ENCODE measurements at regions not wholly inside any gene's neighbourhood (a gene's known extent, or its start where the extent isn't known, plus 50 kb on each side); places are given as distances from the start of the nearest gene placed in this dataset.

DNA sequence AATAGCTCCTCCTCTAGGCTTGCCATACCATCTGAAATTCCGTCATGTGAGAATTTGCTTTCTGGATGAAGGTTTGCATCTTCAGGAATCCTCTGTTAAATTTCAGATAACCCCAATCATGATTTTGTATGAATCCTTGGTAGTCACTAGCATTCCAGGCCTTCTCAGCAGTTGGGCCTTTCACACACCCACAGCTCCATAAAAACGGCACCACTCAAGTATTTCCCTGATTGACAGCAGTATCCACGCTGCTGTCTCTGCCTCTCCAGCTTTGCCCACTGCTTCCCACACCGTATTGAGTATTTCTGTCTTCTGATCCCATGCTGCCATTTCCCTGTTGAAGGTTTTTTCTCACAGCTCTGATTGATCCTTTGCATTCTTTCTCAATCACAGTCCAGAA lies 208.7 kb upstream of the NCAM1 start:
- no peak for DNase-seq (ENCODE audit: low read depth)

DNA sequence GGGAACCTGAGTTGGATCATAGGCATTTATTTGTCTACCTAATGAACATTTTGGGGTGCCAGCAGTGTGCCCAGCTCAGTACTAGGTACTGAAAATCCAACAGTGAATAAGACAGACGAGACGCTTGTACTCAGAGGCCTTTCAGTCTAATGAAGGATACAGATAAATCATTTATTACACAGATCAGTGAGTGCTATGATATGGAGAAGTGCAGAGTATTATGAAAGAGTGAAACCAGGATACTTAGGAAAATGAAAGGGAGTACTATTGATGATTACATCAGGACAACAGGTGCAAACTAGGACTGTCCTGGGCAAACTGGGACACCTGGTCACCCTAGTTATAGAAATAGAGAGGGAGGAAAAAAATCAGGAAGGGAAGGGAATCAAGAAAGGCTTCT lies 207.5 kb upstream of the NCAM1 start:
- no peak for DNase-seq (ENCODE audit: low read depth)

DNA sequence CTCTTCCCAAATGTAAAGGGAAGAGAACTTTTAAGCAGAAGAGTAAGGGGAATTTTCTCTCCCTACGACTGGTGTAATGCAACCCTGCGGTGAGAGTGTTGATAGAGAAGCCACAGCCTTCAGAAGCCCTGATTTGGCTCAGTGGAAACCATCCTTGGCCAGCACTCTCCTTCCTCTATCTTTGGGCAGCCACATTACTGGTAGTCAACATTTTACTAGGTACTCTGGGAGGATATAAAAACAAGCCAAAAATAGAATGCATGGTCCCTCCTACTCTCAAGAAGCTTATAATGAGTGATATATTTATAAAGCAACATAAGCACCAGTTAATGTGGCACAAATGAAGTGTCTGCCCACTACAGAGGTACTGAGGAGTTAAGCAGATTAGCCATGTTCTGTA lies 201.8 kb upstream of the NCAM1 start:
- no peak for DNase-seq (ENCODE audit: low read depth)

DNA sequence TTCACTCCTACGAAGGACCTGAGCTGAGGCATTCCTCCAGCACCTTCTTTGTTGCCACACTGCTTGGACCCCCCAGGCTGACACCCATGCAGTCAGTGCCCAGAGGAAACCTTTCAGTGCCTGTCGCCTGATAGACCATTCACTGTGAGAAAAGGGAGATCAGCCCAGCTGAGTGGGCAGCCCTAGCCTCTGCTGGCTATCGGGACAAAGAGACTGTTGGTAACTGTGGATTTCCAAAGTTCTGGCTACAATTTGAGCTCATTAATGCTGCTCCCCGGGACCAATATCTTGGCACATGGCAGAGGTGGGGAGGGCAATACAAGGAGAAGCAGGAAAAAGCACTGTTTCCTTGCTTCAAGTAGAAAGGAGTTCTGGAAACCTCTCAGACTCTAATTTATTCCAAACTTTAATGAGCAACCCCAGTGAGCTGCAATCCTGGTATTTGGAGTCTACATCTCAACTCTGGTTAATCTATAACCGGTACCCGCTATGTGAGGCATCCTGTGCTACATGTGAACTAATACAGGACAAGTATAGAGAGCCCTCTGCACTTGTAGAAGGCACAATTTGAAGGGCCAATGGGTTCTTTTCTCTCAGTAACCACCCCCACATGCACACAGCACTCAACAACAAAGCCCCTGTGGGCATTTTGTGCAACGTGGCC lies 200.7 kb upstream of the NCAM1 start:
- DNase-seq (ENCODE audit: low read depth): no peak

DNA sequence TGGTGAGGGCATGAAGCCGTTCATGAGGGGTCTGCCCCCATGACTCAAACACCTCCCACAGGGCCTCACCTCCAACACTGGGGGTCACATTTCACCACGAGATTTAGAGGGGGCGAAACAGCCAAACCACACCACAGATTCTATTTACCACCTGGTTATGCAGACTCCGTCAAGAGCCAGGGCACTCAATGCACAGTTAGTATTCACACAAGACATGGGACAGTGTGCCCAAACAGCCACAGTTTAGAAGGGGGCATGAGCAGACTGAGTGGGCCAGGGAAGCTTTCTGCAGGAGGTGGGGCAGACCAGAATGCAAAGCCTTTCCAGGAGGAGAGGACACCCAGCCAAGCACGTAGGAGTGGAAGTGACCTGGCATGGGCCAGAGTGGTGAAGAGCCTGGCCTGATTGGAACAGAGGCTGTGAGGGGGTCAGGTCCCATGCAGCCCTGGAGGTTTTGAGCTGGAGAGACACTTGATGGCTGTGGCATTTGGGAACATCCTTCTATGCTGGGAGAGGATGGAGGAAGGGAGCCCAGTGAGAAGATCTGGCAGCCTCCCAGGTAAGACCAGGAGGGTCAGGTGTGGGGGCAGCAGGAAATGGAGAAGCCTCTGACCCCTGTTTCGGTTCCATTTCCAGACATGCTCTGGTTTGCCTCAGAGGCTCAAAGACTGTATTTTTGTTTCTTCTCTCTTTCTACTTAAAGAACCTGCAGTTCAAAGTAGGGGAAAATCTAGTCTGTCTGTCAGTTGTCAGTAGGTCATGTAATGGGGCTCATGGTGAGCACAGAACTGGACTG lies 199.1 kb upstream of the NCAM1 start:
- DNase-seq (ENCODE audit: low read depth): no peak

DNA sequence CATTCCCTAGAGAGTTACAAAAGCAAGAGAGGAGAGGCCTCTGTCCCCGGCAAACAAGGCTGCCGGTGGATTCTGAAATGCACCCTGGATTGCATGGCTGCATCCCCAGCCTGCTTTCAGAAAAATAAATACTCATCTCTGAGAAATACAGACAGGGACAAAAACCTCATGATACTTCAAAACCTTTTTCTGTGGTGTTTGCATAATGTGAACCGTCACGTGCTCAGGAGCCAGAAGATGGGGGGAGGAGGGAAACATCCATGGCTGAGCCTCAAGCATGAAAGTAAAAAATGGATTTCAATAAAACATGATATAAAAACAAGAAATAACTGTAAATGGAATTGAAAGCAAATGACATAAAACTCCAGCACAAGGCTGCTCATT lies 198.5 kb upstream of the NCAM1 start:
- DNase-seq (ENCODE audit: low read depth): no peak

DNA sequence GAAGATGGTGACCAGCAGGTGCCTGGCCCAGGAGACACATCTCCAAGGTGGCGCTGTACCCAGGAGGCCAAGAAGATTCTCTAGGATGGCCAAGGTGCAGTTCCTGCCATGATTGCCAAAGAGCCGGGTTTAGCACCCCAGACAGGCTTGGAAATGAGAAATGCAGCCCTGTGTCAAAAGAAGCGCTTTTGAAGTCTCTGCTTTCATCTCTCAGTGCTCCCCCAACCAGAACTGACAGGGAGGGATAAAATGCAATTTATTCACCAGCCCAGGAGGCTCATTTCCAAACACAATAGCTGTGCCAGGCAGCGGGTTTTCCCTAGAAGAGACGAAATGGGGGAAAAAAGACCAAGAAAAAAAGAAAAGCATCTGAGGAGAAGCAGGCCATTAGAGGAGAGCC lies 195.9 kb upstream of the NCAM1 start:
- no peak for DNase-seq (ENCODE audit: low read depth)

DNA sequence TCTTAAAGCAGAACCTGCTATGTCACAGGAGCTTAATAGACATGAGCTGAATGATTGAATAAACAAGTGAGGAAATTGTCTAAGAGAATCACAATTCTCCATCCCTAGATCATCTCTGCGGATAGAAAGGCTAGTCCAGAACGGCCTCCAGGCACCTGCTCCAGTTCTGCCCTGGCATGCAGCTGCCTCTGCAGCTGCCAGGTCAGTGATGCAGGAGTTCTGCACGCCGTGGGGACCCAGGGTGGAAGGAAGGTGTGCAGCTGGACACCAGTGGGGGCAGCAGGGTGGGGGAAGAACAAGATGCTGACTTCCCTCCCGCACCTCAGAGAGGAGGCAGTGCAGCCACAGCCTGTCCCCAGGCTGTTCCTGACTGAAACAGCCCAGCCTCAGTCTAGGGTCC lies 192.1 kb upstream of the NCAM1 start:
- DNase-seq (ENCODE audit: low read depth): no peak

DNA sequence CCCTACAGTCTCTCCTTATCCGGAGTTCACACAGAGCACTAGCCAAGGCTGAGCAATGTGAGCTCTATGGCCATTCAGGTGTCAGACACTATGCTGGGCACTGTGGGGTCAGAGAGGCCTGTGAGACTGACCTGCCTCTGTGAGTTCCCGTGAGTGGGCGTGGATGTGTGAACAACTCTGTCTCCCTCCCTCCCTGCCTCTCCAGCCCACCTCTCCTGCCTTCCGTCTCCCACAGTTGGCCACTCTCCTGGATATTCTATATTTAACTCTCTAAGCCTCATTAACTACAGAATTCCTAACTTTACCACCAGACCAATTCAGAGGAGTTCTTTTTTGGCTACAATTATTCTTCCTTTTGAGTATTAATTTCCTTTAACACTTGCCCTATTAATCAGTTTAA lies 191.6 kb upstream of the NCAM1 start:
- DNase-seq (ENCODE audit: low read depth): no peak

DNA sequence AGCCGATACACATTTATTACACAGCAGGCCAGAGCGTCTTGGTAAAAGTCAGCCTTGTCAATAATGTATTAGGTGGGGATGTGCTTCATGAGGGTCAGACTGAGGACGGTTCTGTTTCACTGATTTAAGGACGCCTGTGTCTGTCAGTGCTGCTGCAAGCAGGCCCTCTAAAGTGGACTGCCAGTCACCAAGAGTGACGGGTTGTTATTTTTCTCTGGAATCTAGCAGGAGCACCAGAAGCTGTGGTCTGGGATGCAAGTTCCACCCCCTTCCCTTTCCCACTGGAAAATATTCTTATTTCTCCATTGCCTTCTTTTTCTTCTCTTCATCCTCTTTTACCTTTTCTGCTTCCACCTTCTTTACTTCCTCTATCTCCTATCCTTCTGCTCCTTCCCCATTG lies 191.2 kb upstream of the NCAM1 start:
- DNase-seq (ENCODE audit: low read depth): no peak

DNA sequence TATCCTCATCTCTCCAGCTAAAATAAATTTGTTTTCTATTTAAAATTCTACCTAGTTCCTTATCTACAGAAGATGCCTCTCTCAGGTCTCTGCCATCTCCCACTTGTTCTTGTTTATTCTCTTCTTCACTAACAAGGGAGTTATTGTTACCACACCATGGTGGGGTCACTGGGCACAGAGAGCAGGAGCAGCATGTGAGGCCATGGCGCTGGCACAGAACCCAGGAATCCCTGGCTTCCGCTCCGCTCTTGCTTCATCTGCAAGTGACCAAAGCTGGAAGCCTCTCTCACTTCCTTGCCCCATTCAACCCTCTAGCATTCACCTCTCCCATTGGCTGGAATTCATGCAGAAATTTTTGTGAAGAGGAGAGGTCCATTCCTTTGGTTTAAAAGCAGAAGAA lies 190.7 kb upstream of the NCAM1 start:
- no peak for DNase-seq (ENCODE audit: low read depth)

DNA sequence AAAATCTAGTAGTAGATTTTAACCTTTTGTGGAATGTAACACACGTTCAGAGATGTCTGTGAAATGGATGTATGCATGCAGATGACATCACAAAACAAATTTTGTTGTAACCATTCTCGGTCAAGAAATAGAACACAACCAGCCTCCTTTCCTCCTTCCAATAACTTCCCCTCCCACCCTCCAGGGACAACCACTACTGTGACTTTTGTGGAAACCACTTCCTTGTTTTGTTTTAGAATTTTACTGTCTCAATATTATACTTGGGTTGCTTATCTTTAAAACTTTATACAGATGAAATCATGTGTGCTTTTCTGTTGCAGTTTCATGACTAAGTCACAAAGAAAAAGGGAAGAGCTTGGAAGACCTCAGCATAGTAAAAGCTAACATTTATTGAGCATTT lies 189.4 kb upstream of the NCAM1 start:
- no peak for DNase-seq (ENCODE audit: low read depth)

DNA sequence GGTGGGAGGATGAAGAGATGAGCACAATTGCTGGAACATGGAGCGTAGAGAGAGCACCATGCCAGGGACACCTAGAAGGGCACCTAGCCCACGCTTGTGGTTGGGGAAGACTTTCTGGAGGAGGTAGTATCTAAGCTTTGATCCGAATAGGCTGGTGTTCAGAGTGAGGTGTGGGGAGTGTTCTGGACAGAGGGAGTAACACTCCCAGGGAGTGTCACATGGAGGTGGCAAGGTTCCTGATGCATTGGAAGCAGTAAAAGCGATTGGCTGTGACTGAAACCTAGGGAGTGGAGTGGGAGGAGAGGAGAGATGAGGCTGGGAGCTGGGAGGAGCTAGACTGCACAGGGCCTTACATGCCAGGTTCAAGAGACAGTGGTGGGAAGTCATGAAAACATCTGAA lies 188.0 kb upstream of the NCAM1 start:
- DNase-seq (ENCODE audit: low read depth): no peak

DNA sequence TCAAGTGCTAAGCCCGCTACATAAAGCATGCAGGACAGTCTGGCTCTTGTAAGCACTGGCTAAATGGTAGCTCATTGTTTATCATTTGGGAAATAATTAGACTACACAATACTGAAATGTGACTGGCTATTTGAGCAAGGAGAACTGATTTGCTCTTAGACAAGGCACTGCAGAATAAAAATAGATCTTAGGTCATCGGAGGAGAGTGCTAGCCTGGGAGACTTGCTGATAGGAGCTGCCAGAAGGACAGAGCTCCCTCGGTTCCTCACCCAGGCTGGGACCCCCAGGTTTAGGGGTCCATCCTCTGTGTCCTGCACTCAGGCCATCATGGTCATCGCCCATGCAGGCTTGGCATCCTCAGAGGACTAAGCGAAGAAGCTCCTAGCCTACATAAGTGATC lies 184.4 kb upstream of the NCAM1 start:
- DNase-seq (ENCODE audit: low read depth): no peak

DNA sequence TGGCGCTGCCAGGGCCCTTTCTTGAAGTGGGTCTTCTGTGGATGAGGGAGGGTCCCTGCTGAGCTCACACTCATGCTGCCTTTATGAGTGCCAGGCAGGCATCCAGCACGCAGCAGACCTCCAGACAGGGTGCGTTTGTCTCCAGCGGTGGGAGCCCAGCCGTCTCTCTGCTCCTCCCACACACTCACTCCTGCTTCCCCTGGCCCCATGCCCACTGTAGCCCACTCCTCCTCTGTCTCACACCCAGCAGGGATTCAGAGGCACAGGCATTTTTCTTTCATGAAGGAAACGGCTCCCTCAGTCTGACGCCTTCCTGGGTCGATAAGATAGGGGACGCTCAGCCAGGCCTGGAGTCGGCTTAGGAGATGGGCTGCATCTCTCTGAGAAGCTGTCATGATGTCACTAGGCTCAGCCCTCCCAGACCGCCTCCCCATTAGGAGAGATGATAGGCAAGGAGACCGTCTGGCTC lies 183.9 kb upstream of the NCAM1 start:
- no peak for DNase-seq (ENCODE audit: low read depth)

DNA sequence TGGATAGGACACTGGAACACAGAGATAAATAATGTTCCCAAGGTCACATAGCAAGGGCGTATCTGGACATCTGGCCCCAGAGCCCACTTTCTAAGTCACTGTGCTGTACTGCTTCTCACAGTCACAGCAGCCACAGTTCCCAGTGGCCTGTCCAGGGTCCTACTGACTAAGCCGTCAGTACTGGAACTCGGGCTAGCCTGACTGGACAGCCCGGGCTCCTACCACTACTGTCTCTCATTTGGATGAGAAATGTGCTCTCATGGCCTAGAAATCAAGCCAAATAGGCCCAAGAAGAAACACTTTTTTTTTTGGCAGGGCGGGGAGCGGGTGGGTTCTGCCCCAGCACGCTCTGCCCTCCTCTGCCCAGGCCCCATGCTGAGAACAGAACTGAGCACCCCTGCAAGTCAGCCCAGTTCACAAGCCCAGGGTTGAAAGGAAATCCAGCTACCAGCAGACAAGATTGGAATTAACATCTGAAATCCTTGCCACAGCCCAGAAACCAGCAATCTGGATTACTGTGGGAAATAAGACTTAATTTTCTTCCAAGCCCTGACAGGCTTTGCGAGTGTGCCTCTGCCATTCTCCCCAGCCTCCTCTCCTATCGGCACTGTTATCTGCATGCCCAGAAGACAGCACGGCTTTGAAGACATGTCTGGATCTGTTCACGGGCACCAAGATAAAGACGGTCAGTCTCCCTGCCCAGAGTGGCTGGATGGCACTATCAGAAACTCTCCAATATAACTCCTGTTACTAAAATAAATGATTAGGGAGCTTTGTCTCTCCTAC lies 182.9 kb upstream of the NCAM1 start:
- DNase-seq (ENCODE audit: low read depth): no peak

DNA sequence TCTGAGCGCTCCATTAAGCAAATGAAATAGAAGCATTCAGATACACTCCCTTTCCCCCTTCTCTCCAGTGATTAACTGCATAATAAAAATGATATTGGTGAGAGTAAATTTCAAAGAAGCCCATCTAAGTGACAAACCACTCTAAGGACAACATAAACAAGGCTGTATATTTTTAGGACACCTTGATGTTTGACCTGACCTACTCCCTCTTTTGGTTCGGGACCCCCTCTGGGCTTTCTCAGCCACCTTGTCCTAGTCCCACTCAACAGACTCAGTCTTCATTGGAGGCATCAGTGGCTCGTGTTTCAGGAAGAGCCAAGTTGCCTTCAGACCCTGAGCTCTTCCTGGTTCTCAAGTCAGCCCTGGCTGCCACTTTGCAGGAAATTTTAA lies 182.3 kb upstream of the NCAM1 start:
- DNase-seq (ENCODE audit: low read depth): no peak

DNA sequence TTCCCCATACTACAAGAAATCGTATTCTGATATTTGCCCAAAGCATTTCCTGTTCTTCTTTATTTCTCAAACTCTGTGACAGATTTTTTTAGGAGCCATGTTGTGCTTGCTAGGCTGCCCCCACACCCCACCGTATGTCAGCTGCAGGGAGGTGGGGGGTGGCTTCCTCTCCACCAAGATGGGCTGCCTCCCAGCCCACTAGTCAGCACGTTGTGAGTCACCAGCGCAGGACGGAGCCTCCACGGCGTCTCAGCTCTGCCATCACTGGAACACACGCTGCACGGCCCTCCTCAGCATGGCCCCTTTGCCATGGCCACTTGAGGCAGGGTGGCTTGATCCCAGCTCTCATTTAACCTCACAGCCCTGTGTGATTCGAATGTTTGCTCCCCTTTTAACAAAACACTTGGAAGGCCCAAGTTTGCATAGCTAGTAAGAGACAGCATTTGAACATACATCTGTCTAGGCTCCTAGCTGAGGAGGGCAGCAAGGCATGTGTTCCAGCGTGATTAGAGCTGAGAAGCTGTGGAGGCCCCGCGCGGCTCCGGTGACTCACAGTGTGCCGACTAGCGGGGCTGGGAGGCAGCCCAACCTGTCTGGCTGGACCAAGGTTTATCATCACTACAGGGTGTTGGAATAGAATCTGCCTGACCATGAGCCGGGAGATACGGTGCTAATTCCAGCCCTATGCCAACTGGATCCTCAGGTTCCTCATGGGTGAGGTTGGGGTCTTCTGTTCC lies 180.7 kb upstream of the NCAM1 start:
- DNase-seq (ENCODE audit: low read depth): no peak

DNA sequence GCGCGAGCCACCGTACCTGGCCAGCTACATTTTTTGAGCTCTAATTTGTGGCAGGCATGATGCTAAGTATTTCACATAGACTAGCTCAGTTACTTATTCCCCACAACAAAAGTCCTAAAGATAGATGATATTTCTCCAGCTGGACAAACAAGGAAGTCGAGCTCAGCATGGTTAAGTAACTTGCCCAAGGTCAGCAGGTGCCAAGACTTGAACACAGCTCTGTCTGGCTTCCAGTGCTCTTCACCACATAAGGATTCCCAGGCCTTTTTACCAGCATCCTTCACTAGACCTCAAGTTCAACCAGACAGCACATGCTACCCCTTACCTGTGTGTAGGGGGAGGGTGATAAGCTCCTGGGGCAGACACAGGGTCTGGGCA lies 177.3 kb upstream of the NCAM1 start:
- no peak for DNase-seq (ENCODE audit: low read depth)

DNA sequence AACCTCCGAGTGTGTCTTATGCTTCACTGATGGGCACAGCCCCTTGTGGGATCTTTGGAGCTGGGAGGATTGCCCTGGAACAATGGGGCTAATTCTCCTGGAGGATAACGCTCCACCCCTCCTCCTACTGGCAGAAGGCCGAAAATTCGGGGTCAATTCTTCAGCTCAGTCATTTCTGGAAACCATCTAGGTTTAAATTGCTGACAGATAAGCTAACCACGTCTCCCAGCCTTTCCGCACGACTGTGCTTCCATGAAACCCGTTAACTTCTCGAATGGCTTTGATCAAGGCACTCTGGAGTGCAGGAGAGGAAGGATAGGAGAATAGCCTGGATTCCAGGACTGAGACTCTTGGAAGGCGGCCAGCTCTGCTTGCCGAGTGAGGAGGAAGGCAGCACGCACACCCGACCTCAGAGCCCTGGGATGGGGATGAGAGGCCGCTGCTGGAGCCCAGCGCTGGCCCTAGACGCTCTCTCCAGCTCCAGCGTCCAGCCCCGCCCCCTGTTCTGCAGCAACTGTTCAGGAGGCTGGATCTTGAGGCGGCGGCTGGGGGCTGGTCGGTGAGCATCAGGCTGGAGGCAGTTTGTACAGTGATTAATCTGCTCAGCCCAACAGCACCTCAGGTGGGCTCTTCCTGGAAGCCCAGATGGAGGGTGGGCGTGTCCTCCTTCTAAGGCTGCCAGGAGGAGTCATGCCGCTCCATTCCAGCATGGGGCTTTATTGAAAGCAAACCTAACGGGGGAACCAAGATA lies 176.7 kb upstream of the NCAM1 start:
- no peak for DNase-seq (ENCODE audit: low read depth)

DNA sequence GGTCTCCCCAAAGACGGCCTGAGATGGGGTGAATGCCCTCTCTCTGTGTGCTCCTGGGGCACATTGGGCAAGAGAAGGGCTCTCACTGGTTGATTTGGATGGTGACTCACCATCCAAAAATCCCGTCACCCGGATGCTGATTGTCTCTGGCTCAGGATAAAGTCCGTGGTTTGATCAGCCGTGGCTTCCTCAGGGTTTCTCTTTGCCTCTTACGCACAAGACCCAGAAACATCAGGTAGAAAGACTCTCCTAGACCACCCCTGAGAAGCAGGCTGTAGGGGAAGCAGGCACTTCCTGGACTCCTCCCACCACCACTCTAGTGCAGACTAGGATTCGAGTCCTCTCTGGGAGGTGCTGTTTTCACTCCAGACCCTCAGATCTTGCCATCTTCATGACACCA lies 176.1 kb upstream of the NCAM1 start:
- DNase-seq (ENCODE audit: low read depth): no peak

DNA sequence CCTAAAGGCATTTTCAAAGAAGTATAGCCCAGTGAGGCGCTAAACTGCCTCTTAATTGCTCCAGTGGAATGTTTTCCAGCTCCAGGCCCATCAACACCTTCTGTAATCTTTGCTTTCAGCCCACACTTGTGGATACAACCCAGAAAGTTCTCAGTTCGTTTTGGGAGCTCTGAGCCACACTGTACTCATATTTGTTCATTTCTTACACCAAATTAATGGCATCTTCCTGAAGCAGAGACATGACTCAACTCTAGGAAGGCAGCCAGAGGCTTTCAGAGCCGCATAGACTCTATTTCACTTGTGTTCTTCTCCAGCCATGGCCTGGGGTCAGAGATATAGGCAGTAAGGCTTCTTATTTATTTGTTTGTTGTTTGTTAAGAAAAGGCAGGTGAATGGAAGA lies 175.5 kb upstream of the NCAM1 start:
- no peak for DNase-seq (ENCODE audit: low read depth)

Measured in stimulated activated CD8-positive, alpha-beta memory T cell treated with anti-CD3 and anti-CD28 coated beads, Interleukin-15, amount 100 ng/mL, for 24 hours (primary cell).